HG02571 (cell line): ENCODE measurements at regions not wholly inside any gene's neighbourhood (a gene's known extent, or its start where the extent isn't known, plus 50 kb on each side); places are given as distances from the start of the nearest gene placed in this dataset.

Experiments
- ATAC-seq: cut with Tn5 transposase; IDR thresholded peaks from one replicate; pipeline ENCODE4 v1.9.1; 2021; ENCODE audit warnings: mild to moderate bottlenecking, moderate library complexity; ENCODE audit not compliant: unreplicated experiment

DNA sequence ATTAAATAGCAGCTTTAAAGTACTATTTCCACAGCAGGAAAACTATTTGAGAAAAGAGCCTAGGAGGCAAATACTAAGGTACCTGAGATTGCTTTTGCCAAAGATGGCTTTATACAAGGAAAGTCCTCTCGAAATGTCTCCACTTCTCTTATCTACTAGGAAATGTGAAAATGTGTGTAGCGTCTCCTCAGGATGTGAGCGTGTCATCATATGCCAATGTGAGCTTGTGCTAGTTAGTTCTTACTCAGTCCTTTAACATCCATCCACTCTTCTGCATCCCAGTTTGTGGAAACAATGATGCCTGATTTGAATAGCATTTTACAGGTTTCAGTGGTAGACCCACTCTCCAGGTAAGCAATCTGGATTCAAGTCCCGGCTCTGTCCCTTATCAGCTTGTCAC, 421.0 kb downstream of the DYNC2H1 start:
- no peak for ATAC-seq

DNA sequence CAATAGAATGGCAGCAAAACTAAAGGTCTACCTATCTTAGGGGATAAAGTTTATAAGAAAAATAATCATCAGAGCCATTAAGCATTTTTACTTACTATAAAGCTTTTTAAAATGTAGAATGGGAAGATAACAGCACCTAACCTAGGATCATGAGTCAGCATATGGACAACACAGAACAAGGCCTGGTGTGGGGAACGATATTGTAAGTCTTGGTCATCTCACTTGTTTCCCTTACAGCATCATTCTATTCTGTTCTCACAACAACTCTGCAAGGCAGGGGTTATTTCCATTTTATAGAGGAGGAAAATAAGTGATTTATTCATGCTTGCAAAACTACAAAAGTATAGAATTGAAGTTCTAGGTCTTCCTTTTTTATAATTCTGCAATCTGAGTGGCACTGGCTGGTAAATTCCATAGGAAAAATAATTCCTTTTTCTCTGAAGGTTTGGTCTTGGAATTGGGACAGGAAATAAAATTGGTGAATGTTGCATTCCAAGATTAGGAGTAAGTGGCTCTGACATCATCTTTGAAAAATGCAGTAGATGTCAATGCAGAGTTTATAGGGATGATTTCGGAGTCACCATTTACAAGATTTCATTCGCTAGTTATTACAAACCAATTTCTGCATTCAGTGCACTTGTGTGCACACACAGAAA, 423.0 kb downstream of the DYNC2H1 start:
- ATAC-seq = no peak

DNA sequence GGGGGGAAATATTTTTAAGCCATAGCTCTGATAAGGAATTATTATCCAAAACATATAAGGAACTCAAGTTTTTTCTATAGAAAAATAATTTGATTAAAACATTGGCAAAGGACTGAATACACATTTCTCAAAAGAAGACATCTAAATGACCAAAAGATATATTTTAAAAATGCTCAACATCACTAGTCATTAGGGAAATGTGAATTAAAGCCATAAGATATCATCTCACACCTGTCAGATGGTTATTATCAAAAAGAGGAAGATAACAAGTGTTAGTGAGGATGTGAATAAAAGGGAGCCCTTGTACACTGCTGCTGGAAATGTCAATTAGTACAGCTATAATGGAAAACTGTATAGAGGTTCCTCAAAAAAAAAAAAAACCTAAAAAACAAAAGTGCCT, 425.0 kb downstream of the DYNC2H1 start:
- no peak for ATAC-seq

DNA sequence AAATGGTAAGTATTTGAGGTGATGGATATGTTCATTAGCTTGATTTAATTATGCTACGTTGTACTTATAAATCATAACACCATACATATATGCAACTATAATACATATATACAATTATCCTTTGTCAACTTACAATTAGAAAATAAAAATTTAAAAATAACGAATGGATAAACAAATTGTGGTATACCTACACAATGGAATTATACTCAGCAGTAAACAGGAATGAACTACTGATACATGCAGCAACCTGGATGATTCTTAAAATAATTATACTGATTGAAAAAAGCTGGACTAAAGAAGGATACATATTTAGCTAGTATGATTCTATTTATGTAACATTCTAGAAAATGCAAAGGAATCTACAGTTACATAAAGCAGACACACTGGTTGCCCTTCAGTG, 425.7 kb downstream of the DYNC2H1 start:
- no peak for ATAC-seq

DNA sequence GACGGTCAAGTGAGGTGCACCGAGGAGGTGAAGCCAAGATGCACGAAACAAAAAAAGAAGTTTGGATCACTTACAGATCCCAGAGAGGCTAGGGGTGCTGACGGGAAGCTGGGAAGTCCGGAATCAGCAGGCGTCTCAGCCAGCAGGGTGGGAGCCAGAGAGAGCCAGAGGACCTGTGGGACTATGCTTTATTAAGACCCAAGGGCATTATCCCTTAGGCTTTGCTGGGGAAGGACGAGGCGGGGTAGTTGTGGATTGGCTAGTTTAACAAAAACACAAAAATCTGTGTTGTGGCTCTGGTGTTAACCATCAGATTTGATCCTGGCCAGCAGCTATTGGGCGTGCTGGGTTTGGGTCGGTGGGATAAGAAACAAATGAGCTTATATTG, 427.1 kb downstream of the DYNC2H1 start:
- no peak for ATAC-seq

DNA sequence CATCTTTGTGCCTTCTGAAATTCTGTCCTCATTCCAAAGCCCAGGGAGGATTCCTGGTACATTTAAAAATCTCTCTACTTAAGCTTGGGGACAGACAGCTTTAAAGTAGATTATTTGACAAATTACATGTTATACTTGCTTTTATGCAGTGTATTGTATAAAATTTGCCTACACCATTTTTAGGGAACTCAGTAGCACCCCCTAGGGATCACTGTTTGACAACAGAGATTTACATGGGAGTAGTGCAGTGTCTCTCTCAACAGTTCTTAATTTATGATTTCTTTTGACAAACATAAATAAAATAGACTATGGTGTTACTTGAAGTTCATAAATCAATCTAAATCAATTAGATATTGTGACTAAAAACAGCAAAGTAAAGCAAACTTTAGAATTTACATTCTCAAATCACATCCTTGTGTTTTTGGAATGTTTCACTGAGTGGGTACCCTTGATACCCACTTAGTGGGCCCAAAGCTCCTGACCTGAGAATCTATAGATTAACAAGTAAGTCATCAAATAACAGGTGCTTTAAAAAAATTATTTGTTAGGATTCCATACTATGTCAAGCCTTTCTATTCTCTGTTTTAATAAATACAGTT, 428.8 kb downstream of the DYNC2H1 start:
- no peak for ATAC-seq

DNA sequence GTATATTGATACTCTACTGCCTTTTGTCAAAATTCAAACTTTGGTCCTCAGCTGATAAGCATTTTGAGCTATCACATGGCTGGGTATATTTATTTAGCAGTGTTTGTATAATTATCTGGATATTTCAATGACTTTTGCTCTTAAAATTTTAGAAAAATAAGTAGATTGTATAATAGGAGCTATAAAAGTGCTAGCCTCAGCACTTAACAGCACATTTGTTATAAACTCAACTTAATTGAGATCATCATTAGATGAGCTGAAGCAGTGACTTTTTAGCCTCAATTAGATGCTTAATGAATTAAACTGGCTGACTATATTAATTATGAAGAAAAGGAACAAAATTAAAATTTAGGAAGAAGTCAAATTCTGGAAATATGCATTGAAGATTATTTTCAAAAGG, 429.9 kb downstream of the DYNC2H1 start:
- no peak for ATAC-seq

DNA sequence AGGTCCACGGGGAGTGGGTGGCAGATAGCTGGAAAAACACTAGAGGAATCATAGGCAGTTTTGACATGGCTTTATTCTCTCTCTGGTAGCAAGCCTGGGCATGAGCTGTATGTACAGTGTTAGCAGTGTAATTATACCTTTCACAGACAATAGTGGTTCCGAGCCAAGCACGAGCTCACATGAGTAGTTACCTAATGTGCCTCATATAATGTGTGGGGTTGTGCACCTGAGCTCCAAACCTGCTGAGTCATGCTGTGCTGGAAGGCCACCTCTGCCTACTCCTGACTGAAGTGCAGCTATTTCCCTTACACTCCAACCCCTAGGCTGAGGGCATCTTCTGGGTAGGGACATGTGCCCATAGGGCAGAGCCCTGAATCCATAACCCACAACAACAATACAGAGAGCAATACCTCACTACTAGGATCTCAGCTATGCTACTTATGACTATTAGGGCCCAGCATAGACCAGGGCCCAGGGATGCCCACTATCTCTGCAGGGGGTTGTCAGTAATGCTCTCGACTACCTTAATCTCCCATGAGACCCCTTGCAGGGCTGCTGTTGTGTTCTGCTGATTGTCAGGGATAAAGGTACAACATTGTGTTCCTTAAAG, 432.1 kb downstream of the DYNC2H1 start:
- no peak for ATAC-seq

DNA sequence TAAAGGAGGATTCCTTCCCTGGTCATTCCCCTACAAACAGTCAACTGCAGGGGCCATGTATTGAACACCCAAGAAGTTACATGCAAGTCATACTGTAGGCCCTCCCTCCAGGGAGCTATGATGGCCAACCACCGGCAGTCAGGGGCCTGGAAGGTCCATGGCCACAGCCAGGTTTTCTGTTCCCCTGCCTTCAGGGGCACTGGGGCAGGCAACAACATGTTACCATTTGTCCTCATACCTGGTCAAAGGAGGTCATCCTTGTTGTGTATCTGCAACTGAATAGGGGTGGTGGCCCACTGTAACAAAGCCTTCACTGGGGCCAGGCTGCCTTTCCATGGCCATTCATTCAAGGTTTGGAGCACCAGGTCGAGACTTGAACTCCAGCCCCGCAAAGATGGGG, 433.6 kb downstream of the DYNC2H1 start:
- no peak for ATAC-seq

DNA sequence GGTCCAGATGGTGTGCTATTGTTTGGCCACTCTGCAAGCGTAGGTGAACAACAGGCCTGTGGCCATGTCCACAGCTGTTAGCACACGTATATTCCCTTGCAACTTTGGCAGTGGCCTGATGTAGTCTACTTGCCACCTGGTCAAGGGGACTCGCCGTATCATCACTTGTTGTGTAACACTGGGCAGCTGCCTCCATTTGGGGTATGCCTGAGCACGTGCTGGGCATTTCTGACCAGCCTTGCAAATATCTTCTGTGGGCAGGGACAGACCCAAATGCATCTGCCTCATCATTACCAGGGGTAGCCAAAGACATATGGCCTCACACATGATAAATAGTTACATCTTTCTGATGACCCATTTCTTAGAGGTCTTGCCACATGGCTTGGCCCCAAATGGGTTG, 434.2 kb downstream of the DYNC2H1 start:
- ATAC-seq = no peak

DNA sequence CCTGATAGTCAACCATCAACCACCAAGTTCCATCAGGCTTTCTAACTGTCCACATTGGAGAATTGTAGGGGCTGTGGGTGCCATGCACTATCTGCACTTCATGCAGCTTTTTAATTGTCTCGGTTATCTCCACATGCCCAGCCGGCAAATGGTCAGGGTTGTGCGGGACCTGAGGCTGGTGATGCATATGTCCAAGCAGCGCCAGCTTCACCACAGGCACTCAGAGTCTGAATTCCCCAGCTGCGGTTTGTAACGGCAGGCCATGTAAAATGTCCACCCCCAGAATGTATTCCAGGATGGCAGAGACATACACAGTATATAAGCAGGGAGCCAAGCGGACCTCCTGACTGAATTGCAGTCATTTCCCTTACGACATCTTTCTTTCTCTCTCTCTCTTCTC, 435.6 kb downstream of the DYNC2H1 start:
- ATAC-seq = no peak

DNA sequence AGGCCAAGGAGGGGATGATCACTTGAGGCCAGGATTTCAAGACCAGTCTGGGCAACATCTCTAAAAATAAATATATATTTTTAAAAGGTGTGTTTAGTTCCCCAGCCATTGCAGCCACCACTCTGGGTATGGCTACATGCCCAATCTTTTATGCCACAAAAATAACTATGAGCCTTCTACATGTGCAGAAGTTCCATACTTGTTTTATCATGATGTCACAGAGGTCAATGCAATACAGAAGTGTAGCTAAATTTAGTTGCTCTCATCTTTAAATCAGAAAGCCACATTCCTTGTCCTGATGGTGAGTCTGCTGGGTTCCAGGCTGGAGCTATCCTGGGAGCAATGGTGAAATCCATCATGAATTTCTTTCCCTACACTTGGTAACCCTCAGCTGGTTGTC, 436.3 kb downstream of the DYNC2H1 start:
- ATAC-seq = no peak

DNA sequence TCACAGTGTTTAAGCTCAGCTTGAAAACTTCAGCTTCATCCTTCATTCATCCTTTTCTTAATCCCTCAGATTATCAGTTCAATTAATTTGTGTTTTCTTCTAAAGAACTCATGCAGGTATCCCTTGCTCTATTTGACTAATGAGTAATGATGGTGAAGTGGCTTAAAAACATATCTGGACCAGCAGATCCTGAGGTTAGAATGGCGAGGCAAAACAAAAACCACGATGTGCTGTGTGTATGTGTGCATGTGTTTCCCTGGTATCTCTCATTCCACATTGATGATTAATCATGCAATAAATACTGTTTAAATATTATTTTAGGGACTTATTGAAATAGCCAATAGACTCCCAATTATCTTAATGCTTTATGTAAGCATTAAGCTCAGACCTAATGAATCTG, 437.0 kb downstream of the DYNC2H1 start:
- ATAC-seq = no peak

DNA sequence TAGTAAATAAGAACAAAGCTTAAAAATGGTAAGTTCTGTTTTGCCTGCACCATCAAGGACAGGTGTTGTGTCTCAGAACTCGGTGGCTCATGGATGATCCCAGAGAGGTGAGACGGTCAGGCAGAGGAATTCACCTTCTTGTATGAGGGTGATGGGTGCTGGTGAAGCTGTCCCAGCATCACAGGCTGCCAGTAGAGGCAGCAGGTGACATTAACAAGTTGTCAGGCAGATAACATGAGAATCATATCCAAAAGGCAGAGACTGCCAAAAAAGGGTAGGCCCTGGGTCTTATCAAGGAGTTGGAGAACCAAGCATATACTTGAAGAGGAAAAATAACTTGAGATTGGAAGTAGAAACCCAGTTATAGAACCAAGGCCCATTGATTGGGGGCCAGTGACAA, 437.8 kb downstream of the DYNC2H1 start:
- no peak for ATAC-seq

DNA sequence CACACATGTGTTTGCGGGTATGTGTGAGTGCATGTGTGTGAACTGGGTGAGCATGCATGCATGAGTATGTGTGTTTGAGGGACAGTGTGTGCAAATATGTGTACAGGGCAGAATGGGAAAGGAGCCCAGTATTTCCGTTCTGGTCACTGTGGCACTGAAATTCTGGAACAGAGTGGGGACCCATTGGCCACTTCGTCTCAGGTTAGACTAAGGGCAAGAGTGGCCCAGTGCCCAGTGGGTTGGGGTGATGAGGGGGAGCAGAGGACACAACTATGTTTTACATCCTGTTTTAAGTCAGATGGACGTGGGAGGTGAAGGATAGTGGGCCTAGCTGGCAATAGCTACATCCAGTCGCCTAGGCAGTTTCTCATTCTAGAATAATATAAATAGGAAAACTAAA, 438.5 kb downstream of the DYNC2H1 start:
- ATAC-seq = no peak

DNA sequence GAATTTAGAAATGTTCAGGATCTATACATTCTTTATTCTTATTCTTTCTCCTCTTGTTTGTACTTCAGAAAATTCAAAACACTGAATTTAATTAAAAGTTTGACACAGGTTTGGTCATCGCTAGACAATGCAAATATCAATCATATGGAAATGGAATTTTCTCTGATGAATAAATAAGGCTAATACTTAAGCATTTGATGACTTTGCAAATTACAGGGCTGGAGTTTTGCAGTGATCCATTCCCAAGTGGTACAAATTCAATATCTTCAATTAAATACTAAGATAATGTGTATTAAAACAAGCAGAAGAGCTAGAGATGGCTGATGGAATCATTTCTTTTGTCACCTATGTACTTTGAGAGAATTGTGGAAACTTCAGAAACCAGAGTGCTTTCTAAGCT, 439.6 kb downstream of the DYNC2H1 start:
- ATAC-seq = no peak

DNA sequence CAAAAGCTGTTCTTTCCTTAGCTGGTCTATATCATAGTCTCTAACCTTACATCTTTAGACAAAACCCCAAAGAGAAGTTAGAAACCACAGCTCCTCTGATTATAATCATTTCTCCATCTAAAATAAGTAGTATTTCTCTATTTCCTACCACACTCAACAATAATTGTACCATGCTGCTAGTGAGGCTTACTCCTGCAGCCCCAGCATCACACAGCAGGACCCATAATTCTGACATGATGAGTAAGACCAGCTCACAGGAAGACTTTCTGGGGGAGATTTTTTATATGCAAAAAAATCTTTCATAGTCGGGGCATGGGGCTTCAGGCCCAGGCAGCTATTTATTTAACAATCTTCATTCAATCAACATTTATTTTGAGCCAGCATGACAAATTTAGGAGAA, 441.6 kb downstream of the DYNC2H1 start:
- ATAC-seq = no peak

DNA sequence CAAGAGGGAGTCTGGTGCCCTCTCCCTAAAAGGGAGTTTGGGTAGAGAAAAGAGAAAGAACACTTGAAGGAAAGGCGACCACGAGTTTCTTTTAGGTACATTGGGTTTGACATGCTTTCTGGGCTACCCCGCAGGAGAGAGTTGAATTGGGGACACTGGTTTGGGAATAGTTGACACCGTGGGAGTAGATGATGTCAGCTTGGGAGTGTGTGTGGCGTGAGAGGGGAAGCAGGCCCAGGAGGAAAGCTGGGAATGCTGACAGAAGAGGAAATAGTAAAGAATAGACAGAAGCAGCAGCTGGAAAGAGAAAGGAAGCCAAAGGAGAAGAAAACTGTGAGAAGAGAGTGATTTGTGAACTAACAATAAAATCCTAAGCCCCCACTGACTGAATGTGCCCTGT, 442.9 kb downstream of the DYNC2H1 start:
- no peak for ATAC-seq

DNA sequence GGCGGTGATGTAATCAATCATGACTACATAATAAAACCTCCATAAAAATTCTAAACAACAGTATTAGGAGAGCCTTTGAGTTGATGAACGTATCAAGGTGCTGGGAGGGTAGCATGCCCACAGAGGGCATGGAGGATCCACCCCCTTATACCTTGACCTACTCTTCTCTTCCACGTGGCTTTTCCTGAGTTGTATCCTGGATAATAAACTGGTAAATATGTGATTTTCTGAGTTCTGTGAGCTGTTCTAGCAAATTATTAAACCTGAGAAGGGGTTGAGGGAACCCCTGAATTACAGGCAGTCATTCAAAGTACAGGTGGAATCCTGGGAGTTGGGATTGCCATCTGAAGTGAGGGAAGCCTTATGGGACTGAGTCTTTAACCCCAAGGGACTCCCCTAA, 446.9 kb downstream of the DYNC2H1 start:
- no peak for ATAC-seq

DNA sequence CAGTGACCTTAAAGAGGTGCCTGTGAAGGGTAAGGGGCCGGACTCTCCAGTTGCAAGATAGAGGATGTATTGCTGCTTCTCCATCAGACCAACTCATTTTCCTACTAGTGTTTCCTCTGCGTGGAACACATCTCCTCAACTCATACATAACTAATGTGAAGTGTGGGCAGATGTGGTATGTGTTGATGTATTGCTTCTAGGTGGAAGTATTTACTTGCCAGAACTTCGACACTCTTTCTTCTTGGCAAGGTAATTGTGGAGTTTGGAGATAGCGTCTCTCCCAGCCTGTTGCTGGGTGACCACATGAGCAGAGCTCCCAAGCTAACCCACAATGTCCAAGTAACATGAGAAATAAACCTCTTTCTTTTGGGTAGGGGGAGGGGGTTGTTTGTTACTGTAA, 456.9 kb downstream of the DYNC2H1 start:
- ATAC-seq = no peak

DNA sequence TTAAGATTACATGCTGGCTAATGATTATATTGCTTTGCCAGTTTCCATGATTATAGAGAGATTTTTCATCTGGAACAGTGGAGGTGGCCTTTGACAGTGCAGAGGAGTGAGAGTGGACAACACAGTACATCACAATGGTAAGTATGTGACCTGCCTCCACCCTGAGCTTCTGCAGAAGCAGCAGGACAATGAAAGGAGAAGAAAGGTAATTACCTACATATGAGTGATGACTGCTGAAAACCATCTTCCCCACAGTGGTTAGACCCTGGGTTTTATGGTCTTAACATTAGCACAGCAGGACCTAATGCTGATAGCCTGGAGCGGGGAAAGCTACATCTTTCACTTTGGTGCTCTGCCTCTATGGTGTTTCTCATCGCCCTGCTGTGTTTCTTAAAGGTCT, 454.7 kb upstream of the DDI1 start:
- no peak for ATAC-seq

DNA sequence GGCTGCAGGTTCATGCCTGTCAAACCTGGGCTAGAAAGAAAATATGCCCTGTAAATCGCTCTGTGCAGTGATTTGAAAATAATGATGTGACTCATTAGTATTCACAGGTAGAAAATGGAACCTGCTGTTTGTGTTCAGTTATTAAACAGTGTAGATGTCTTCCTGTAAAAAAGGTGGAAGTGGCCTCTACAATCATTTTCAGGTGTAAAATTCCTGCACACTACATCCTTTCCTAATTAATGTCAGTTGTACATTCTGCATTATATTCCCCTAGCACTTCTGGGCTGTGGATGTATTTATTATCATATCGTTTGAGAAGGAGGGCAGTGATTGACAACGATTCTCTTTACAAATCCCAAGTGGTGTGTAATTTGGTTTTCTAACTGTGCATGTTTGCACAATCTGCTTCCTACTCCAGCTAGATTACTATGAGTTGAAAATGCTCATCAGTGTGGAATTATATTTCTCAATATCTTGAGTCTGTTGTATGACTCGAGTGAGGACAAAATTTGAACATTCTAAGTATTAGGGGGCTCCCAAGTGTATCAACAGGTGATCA, 454.0 kb upstream of the DDI1 start:
- ATAC-seq = no peak
